ENCODE measurements at regions not wholly inside any gene's neighbourhood (a gene's known extent, or its start where the extent isn't known, plus 50 kb on each side); places are given as distances from the start of the nearest gene placed in this dataset.
"Not testable (repeated sequence)": the region's sequence is repeated elsewhere in the genome, so short reads cannot be mapped to it uniquely, and the experiment has no call there.

GRCh38 chr7:131124867-131125266, 202.8 kb upstream of the MKLN1 start:
- no peak for DNase-seq (ENCODE audit: low spot score)

DNA sequence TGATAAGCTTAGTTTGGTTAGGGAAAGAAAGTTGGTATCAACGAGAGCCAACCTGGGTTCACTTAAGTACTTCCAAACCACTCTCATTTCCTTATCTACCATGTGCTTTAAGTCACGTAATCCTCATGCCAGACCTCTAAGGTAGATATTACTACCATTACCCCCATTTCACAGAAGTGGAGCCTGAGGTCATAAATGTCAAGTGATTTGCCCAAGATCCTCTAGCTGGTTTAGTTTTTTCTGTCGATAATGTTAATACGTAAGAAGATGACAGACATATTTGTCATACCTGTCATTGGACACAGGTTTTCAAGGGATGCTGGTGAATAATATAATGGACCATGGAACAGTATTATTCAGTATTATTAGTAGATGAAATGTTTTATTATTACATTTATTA, 197.4 kb upstream of the MKLN1 start:
- DNase-seq (ENCODE audit: low spot score): no peak

GRCh38 chr7:131131012-131131745, 196.5 kb upstream of the MKLN1 start:
- DNase-seq (ENCODE audit: low spot score): no peak

DNA sequence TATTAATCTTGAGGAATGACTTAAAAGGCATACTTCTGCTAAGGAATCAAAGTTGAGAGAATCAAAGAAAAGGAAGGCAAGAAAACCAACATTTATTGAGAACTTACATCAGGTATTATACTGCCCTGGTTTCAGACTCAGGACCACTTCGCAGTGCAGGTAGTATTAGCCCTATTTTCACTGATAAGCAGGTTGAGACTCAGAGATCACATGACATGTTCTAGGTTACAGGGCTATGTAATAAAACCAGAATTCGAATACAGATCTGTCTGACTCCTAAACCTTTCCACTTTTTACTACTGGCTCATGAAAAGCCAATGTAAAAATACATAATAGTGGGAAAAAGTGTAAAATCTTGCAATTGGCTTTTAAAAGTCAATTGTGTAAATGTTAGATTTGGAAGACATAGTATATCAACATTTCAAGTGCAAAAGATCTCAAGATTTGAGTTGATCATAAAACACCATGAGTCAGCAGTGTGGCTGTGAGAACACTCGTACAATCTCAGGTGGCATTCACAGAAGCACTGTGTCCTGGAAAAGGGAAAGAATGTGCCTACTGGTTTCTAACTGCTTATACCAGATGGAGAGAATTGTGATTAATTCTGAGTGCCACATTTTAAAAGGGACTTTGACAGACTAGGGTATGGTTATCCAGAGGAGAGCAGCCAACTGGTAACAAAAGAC, 195.8 kb upstream of the MKLN1 start:
- DNase-seq (ENCODE audit: low spot score): no peak

DNA sequence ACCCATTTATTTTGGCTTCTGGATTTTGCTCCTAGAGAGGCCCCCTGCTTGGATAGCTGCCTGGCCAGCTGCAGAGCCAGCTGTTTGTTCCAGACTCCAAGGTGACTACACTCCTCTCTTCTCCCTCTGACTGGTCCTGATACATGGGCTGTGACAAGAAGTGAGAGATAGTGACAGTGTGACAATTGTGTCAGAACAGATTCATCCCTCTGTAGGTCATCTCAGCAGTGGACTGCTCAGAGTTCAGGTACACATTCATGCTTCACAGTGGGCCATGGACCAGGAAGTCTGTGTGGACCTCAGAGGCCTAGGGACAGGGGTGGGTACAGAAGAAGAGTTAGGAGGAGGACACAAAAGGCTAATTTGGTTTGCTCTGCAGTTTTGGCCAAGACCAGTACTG, 188.2 kb upstream of the MKLN1 start:
- no peak for DNase-seq (ENCODE audit: low spot score)

GRCh38 chr7:131141443-131141967, 186.2 kb upstream of the MKLN1 start:
- DNase-seq (ENCODE audit: low spot score): no peak

DNA sequence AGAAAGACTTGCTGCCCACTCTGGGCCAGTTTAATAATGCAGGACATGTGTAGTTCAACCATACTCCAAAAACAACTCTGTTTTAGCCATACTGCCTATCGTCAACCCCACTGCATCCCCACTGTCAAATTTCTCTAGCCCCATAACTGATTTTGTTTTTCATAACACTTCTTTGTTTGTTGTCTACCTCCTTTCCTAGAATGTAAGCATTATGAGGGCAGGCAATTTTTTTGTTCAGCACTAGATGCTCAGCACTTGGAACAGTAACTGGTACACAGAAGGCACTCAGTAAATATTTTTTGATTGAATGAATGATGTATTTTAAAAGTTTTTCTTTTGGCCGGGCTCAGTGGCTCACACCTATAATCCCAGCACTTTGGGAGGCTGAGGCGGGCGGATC, 183.8 kb upstream of the MKLN1 start:
- no peak for DNase-seq (ENCODE audit: low spot score)

- DNase-seq (ENCODE audit: low spot score): no peak
These were observed 182.7 kb upstream of the MKLN1 start for GRCh38 chr7:131145026-131145425.

DNA sequence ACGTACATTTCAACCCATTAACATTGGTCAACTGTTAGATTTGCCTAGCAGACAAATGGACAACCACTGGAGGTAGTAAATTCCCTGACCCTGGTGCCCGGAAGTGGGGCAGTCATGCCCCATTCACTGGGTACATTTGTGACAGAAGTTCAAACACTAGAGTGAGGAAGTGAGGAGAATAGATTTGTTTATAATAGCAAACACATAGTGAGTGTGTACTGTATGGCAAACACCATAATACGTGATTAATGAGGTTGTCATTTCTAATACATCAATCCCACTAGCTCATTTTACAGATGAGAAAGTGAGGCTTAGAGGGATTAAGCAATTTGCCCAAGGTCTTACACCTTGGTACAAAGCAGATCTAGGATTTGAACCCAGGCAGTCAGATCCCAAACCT, 181.9 kb upstream of the MKLN1 start:
- DNase-seq (ENCODE audit: low spot score): no peak

- no peak for DNase-seq (ENCODE audit: low spot score)
These were observed 180.1 kb upstream of the MKLN1 start for GRCh38 chr7:131147604-131148003.

DNA sequence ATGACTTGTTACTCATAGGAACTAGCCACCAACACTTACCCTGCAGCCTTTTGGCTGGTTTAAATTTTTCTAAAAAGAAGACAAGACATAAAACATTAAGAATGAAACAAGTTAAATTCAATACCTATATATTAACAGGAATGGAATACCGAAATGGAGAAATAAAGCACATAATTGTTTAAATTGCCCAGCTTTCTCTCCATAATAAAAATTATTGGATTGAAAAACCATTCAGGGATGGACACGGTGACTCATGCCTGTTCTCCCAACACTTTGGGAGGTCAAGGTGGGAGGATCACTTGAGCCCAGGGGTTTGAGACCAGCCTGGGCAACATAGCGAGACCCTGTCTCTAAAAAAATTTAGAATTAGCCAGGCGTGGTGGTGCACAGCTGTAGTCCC, 179.4 kb upstream of the MKLN1 start:
- DNase-seq (ENCODE audit: low spot score): no peak

- no peak for DNase-seq (ENCODE audit: low spot score)
These were observed 178.8 kb upstream of the MKLN1 start for GRCh38 chr7:131148708-131149428.

DNA sequence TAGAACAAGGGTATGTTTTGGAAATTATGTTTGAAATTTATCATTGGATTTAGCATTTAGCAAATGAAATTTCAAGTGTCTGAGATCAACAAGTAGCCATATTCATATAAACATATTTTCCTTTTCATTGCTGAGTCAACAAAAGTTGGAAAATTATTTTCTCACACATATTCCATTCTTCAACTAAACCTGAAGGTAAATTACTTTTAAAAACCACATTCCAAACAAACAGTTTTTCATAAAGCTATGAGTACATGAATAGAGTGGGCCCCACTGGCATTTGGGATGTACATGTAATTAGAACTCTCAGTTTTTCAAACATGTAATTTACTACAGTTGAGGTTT, 178.3 kb upstream of the MKLN1 start:
- DNase-seq (ENCODE audit: low spot score): no peak

GRCh38 chr7:131149840-131150239, 177.8 kb upstream of the MKLN1 start:
- no peak for DNase-seq (ENCODE audit: low spot score)

DNA sequence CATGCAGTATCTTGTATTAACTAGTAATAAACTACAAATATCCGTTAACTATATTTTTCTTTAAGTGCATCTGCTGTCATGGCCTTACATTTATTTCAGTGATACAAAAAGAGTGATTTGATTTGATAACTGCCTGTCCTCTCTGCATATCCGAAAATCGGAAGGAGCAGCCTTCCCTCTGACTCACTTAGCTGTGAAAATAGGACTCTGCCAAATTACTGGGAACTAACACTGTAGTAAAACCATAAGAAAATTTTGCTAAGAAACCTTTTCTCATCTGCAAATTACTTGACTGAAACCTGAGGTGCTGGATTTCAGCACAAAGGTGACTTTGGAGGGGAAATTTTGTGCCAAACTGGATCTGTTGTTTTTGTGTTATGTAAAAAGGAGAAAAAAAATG, 176.6 kb upstream of the MKLN1 start:
- no peak for DNase-seq (ENCODE audit: low spot score)

DNA sequence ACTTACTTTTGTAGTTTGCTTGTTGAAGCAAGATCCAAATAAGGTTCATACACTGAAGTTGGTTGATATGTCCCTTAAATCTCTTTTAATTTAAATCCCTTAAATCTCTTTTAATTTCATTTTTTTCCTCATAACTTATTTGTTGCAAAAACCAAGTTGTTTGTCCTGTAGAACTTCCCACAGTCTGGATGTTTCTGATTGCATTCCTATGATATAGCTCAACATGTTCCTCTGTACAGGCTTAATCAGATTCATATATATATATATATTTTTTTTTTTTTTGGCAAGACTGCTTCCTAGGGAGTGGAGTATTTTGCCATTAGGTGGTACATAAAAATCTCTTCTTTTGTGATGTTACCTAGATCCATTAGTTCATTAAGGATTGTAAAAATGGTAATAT, 174.9 kb upstream of the MKLN1 start:
- no peak for DNase-seq (ENCODE audit: low spot score)

- no peak for DNase-seq (ENCODE audit: low spot score)
These were observed 173.3 kb upstream of the MKLN1 start for GRCh38 chr7:131154380-131154779.

- no peak for DNase-seq (ENCODE audit: low spot score)
These were observed 170.0 kb upstream of the MKLN1 start for GRCh38 chr7:131157530-131158243.

DNA sequence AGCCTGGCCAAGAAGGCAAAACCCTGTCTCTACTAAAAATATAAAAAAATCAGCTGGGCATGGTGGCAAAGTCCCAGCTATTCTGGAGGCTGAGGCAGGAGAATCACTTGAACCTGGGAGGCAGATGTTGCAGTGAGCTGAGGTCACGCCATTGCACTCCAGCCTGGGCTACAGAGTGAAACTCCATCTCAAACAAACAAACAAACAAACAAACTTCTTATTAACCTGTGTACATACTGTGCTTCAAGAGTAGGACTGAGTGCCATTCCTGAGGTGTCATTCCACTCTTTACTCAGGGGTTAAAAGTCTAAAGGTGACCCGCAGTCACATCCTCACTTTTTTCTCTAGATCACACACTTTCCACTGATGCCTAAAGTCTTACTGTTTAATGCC, 169.4 kb upstream of the MKLN1 start:
- DNase-seq (ENCODE audit: low spot score): not testable (repeated sequence)

GRCh38 chr7:131159961-131160361, 167.7 kb upstream of the MKLN1 start:
- no peak for DNase-seq (ENCODE audit: low spot score)

GRCh38 chr7:131161103-131161502, 166.6 kb upstream of the MKLN1 start:
- no peak for DNase-seq (ENCODE audit: low spot score)
